Retinal pigment epithelial cell (primary cell): ENCODE measurements at regions not wholly inside any gene's neighbourhood (a gene's known extent, or its start where the extent isn't known, plus 50 kb on each side); places are given as distances from the start of the nearest gene placed in this dataset.

Experiments
- DNase-seq: peaks from one replicate; pipeline ENCODE4 v3.0.0-alpha.2; 2010; ENCODE audit warnings: low read depth
- H3K4me3 ChIP-seq: 2 replicates; pipeline ENCODE4 v1.5.1; 2011; ENCODE audit warnings: mild to moderate bottlenecking, low read length, control low read depth, moderate library complexity
- CTCF ChIP-seq: conservative IDR thresholded peaks from 2 replicates; pipeline ENCODE4 v1.5.1; 2011; ENCODE audit warnings: low read depth, low read length, control low read depth, inconsistent platforms

GRCh38 chr10:44828508-44829142, 82.5 kb upstream of the TMEM72 start:
- DNase-seq: no peak
- H3K4me3 ChIP-seq: no peak overlapping the region
- no peak for TF ChIP-seq CTCF

GRCh38 chr10:44829426-44829825, 81.7 kb upstream of the TMEM72 start:
- DNase-seq: no peak
- H3K4me3 ChIP-seq: no peak overlapping the region
- TF ChIP-seq CTCF: no peak

- no peak for TF ChIP-seq CTCF
- H3K4me3 ChIP-seq: no peak overlapping the region
- no peak for DNase-seq
Observed at GRCh38 chr10:44830022-44830421, 81.1 kb upstream of the TMEM72 start.

GRCh38 chr10:44831581-44831980, 79.6 kb upstream of the TMEM72 start:
- DNase-seq: no peak
- no peak for TF ChIP-seq CTCF
- H3K4me3 ChIP-seq: no peak overlapping the region

- no peak for DNase-seq
- TF ChIP-seq CTCF: no peak
- no peak overlapping the region for H3K4me3 ChIP-seq
Observed at GRCh38 chr10:44832595-44833390, 78.3 kb upstream of the TMEM72 start.

GRCh38 chr10:44834131-44834530, 77.0 kb upstream of the TMEM72 start:
- H3K4me3 ChIP-seq: no peak overlapping the region
- DNase-seq: no peak
- no peak for TF ChIP-seq CTCF

GRCh38 chr10:44835300-44835699, 75.8 kb upstream of the TMEM72 start:
- DNase-seq: no peak
- H3K4me3 ChIP-seq: no peak overlapping the region
- TF ChIP-seq CTCF: no peak
